WI38 (cell line): ENCODE measurements at regions not wholly inside any gene's neighbourhood (a gene's known extent, or its start where the extent isn't known, plus 50 kb on each side); places are given as distances from the start of the nearest gene placed in this dataset.

ENCODE experiments used
- H3K4me3 ChIP-seq: 2 replicates; pipeline ENCODE4 v1.5.1; 2011; ENCODE audit warnings: low read depth, mild to moderate bottlenecking, control low read depth, low read length
- CTCF ChIP-seq: IDR thresholded peaks from 2 replicates; pipeline ENCODE4 v1.5.1; 2012; ENCODE audit warnings: low read depth, mild to moderate bottlenecking, control low read depth, low read length

GRCh38 chr10:129392855-129393254, 74.2 kb upstream of the MGMT start:
- H3K4me3 ChIP-seq, result no peak overlapping the region
- TF ChIP-seq CTCF, result no peak

GRCh38 chr10:129393812-129394211, 73.2 kb upstream of the MGMT start:
- no peak overlapping the region for H3K4me3 ChIP-seq
- TF ChIP-seq CTCF, result no peak

GRCh38 chr10:129394518-129395328, 72.3 kb upstream of the MGMT start:
- H3K4me3 ChIP-seq, result no peak overlapping the region
- no peak for TF ChIP-seq CTCF

- TF ChIP-seq CTCF, result no peak
- H3K4me3 ChIP-seq, result no peak overlapping the region
These were observed 70.9 kb upstream of the MGMT start for GRCh38 chr10:129396021-129396722.

GRCh38 chr10:129397198-129397974, 69.7 kb upstream of the MGMT start:
- no peak overlapping the region for H3K4me3 ChIP-seq
- TF ChIP-seq CTCF, result no peak

- no peak for TF ChIP-seq CTCF
- H3K4me3 ChIP-seq, result no peak overlapping the region
These were observed 68.3 kb upstream of the MGMT start for GRCh38 chr10:129398711-129399141.
